Omental fat pad (tissue), 3 donors: ENCODE measurements at regions not wholly inside any gene's neighbourhood (a gene's known extent, or its start where the extent isn't known, plus 50 kb on each side); places are given as distances from the start of the nearest gene placed in this dataset.

Experiments
- ATAC-seq: fragments of 150-250 bp; one replicate; pipeline ENCODE4 v1.9.1; 2016; ENCODE audit warnings: mild to moderate bottlenecking, moderate library complexity; ENCODE audit not compliant: low FRiP score
- DNase-seq: peaks from one replicate; pipeline ENCODE4 v3.0.0-alpha.2; 2019; ENCODE audit warnings: low spot score
- TF ChIP-seq, protein P1 (sequence below), 3 donors: fragments of 450-650 bp; IDR thresholded peaks; one replicate each; pipeline ENCODE4 v1.5.1; 2016 to 2017; ENCODE audit warnings: antibody characterized with exemption in 3 of 3, mild to moderate bottlenecking in 3 of 3, moderate library complexity in 2 of 3

GRCh38 chr2:57075226-57075625 is 891.4 kb downstream of the CCDC85A start:
- TF ChIP-seq, protein P1, sequence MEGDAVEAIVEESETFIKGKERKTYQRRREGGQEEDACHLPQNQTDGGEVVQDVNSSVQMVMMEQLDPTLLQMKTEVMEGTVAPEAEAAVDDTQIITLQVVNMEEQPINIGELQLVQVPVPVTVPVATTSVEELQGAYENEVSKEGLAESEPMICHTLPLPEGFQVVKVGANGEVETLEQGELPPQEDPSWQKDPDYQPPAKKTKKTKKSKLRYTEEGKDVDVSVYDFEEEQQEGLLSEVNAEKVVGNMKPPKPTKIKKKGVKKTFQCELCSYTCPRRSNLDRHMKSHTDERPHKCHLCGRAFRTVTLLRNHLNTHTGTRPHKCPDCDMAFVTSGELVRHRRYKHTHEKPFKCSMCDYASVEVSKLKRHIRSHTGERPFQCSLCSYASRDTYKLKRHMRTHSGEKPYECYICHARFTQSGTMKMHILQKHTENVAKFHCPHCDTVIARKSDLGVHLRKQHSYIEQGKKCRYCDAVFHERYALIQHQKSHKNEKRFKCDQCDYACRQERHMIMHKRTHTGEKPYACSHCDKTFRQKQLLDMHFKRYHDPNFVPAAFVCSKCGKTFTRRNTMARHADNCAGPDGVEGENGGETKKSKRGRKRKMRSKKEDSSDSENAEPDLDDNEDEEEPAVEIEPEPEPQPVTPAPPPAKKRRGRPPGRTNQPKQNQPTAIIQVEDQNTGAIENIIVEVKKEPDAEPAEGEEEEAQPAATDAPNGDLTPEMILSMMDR (IDR thresholded peaks at IDR 0.05) = no peak
- ATAC-seq = no peak
- DNase-seq = no peak

GRCh38 chr2:57080035-57080434 is 896.2 kb downstream of the CCDC85A start:
- DNase-seq = no peak
- no peak for ATAC-seq
- TF ChIP-seq, protein P1 (IDR thresholded peaks at IDR 0.05) = no peak

- ATAC-seq (no peak), DNase-seq (no peak)
- TF ChIP-seq, protein P1 (IDR thresholded peaks at IDR 0.05) = no peak
These were observed 901.0 kb downstream of the CCDC85A start for GRCh38 chr2:57084697-57085281.

- ATAC-seq (no peak), DNase-seq (no peak)
- TF ChIP-seq, protein P1 (IDR thresholded peaks at IDR 0.05) = no peak
These were observed 909.2 kb downstream of the CCDC85A start for GRCh38 chr2:57093020-57093419.

DNA sequence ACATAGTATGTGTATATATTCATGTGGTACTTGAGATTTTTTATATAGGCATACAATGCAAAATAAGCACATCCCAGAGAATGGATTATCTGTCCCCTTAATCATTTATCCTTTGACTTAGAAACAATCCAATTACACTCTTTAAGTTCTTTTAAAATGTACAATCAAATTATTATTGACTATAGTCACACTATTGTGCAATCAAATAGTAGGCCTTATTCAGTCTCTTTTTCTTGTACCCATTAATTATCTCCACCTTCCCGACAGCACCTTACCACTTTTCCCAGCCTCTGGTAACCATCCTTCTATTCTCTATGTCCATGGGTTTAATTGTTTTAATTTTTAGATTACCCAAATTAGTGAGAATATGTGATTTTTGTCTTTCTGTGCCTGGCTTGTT is 914.1 kb downstream of the CCDC85A start:
- DNase-seq (no peak), ATAC-seq (no peak)
- TF ChIP-seq, protein P1 (IDR thresholded peaks at IDR 0.05) = no peak

- no peak for DNase-seq
- ATAC-seq = no peak
- TF ChIP-seq, protein P1 (IDR thresholded peaks at IDR 0.05) = no peak
These were observed 916.6 kb downstream of the CCDC85A start for GRCh38 chr2:57100436-57100835.

GRCh38 chr2:57105694-57106093 is 921.9 kb downstream of the CCDC85A start:
- DNase-seq (no peak), ATAC-seq (no peak)
- TF ChIP-seq, protein P1 (IDR thresholded peaks at IDR 0.05) = no peak
